ENCODE measurements at regions not wholly inside any gene's neighbourhood (a gene's known extent, or its start where the extent isn't known, plus 50 kb on each side); places are given as distances from the start of the nearest gene placed in this dataset.

- H3K4me3 ChIP-seq (ENCODE audit: low read depth, low read length), result no peak overlapping the region
- TF ChIP-seq, protein P1, sequence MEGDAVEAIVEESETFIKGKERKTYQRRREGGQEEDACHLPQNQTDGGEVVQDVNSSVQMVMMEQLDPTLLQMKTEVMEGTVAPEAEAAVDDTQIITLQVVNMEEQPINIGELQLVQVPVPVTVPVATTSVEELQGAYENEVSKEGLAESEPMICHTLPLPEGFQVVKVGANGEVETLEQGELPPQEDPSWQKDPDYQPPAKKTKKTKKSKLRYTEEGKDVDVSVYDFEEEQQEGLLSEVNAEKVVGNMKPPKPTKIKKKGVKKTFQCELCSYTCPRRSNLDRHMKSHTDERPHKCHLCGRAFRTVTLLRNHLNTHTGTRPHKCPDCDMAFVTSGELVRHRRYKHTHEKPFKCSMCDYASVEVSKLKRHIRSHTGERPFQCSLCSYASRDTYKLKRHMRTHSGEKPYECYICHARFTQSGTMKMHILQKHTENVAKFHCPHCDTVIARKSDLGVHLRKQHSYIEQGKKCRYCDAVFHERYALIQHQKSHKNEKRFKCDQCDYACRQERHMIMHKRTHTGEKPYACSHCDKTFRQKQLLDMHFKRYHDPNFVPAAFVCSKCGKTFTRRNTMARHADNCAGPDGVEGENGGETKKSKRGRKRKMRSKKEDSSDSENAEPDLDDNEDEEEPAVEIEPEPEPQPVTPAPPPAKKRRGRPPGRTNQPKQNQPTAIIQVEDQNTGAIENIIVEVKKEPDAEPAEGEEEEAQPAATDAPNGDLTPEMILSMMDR (IDR thresholded peaks at IDR 0.05; ENCODE audit: borderline replicate concordance, insufficient read depth, low read depth, low read length), result no peak
These were observed 397.9 kb upstream of the SGCD start for GRCh38 chr5:155929112-155929511.

DNA sequence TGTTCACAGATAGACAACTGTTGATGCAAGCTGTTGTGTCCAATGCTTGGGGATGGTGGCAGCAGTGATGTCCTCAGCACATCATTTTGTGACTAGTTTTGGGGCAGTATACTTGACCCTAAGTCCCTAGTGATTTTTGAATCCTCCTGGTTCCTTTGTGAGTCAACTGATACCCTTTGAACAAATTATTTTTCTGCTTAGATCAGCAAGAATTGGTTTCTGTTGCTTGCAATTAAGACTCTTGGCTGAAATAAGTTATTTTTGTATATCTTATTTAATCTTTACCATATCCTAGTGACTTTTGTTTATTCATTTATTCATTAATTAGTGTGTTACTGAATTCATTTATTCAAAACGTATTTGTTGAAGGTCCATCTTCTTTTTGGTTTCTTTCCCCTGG is 392.0 kb upstream of the SGCD start:
- TF ChIP-seq, protein P1 (IDR thresholded peaks at IDR 0.05; ENCODE audit: borderline replicate concordance, insufficient read depth, low read depth, low read length), result no peak
- H3K4me3 ChIP-seq (ENCODE audit: low read depth, low read length), result no peak overlapping the region

GRCh38 chr5:155935723-155936122 is 391.2 kb upstream of the SGCD start:
- TF ChIP-seq, protein P1 (IDR thresholded peaks at IDR 0.05; ENCODE audit: borderline replicate concordance, insufficient read depth, low read depth, low read length), result no peak
- H3K4me3 ChIP-seq (ENCODE audit: low read depth, low read length), result no peak overlapping the region

- H3K4me3 ChIP-seq (ENCODE audit: low read depth, low read length), result no peak overlapping the region
- TF ChIP-seq, protein P1 (IDR thresholded peaks at IDR 0.05; ENCODE audit: borderline replicate concordance, insufficient read depth, low read depth, low read length), result no peak
These were observed 390.2 kb upstream of the SGCD start for GRCh38 chr5:155936520-155937406.

- TF ChIP-seq, protein P1 (IDR thresholded peaks at IDR 0.05; ENCODE audit: borderline replicate concordance, insufficient read depth, low read depth, low read length), result no peak
- no peak overlapping the region for H3K4me3 ChIP-seq (ENCODE audit: low read depth, low read length)
These were observed 388.9 kb upstream of the SGCD start for GRCh38 chr5:155938051-155938450.

DNA sequence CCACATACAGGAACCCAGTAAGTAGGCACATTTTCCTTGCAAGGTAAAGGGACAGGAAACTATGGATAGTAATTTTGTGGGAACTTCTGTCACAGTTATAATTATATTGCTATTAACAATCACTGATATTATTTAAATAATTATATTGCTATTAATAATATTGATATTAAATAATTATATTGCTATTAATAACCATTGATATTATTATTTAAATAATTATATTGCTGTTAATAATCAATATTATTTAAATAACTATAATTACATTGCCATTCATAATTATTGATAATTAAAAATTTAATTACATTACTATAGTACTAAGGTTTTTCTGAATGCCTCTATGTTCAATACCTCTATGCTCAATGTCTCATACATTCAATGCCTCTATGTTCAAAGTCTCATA is 385.6 kb upstream of the SGCD start:
- TF ChIP-seq, protein P1 (IDR thresholded peaks at IDR 0.05; ENCODE audit: borderline replicate concordance, insufficient read depth, low read depth, low read length), result no peak
- no peak overlapping the region for H3K4me3 ChIP-seq (ENCODE audit: low read depth, low read length)

All from GM12875 (cell line).